ENCODE measurements at regions not wholly inside any gene's neighbourhood (a gene's known extent, or its start where the extent isn't known, plus 50 kb on each side); places are given as distances from the start of the nearest gene placed in this dataset.

GRCh38 chr4:4746444-4746843, 113.0 kb upstream of the MSX1 start:
- TF ChIP-seq HDAC1 (IDR thresholded peaks at IDR 0.05) (no peak), EP300 (IDR thresholded peaks at IDR 0.05; ENCODE audit: low read length) (no peak), PHF20 (IDR thresholded peaks at IDR 0.05; ENCODE audit: partially characterized antibody) (no peak), BRCA1 (IDR thresholded peaks at IDR 0.05) (no peak), BRCA1 (CRISPR knock-in tag; IDR thresholded peaks at IDR 0.05) (no peak)

All from K562 (cell line).